ENCODE measurements at regions not wholly inside any gene's neighbourhood (a gene's known extent, or its start where the extent isn't known, plus 50 kb on each side); places are given as distances from the start of the nearest gene placed in this dataset.

GRCh38 chr1:219276049-219276738 is 102.5 kb downstream of the LYPLAL1 start:
- Histone ChIP-seq H3K56ac (replicated peaks; ENCODE audit: insufficient read length, low read depth, low read length) (no peak overlapping the region), H3K9ac (replicated peaks in 1 of 4; ENCODE audit: extremely low read depth in 1 of 4, low read depth in 3 of 4, low read length in 3 of 4) (no peak overlapping the region), H4K91ac (replicated peaks; ENCODE audit: insufficient read length, low read length) (no peak overlapping the region), H4K8ac (ENCODE audit: extremely low read depth, insufficient read depth, low read length) (no peak overlapping the region), H3K14ac (ENCODE audit: insufficient read length) (no peak overlapping the region), H2AFZ (ENCODE audit: low read length) (no peak overlapping the region), H3K23me2 (ENCODE audit: low read depth, low read length) (no peaks in the 10 kb centered on the region), H2BK12ac (ENCODE audit: low read depth, low read length) (no peak overlapping the region), H2AK5ac (ENCODE audit: low read depth, low read length) (no peak overlapping the region), H3K4me1 (replicated peaks in 1 of 4; ENCODE audit: control insufficient read depth in 3 of 4, insufficient read depth in 4 of 4, low read length in 3 of 4) (no peaks in the 10 kb centered on the region), H3K79me2 (ENCODE audit: control insufficient read depth in 1 of 2, insufficient read depth in 2 of 2, low read length in 2 of 2) (no peaks in the 10 kb centered on the region), H4K20me1 (replicated peaks in 1 of 2; ENCODE audit: control insufficient read depth in 1 of 2, insufficient read depth in 2 of 2, low read length in 2 of 2) (no peaks in the 10 kb centered on the region), H3K18ac (ENCODE audit: extremely low read depth, low read length) (no peak overlapping the region), H3K36me3 (ENCODE audit: control insufficient read depth in 2 of 4, insufficient read depth in 4 of 4, low read length in 3 of 4) (no peaks in the 10 kb centered on the region), H2BK5ac (ENCODE audit: low read depth, low read length) (no peak overlapping the region), H2BK15ac (ENCODE audit: low read length) (no peak overlapping the region), H2BK120ac (replicated peaks; ENCODE audit: low read depth, low read length) (no peak overlapping the region), H3K4ac (replicated peaks; ENCODE audit: insufficient read length, low read depth, low read length) (no peak overlapping the region), H3K27ac (ENCODE audit: low read depth, low read length) (no peak overlapping the region), H3K79me1 (ENCODE audit: low read depth, low read length) (no peaks in the 10 kb centered on the region), H3K23ac (ENCODE audit: insufficient read length) (no peak overlapping the region), H3K27me3 (replicated peaks in 1 of 4; ENCODE audit: control insufficient read depth in 3 of 4, extremely low read depth in 1 of 4, insufficient read depth in 3 of 4, low read length in 3 of 4) (no peaks in the 10 kb centered on the region), H2BK20ac (ENCODE audit: low read length) (no peak overlapping the region), H4K5ac (ENCODE audit: insufficient read length, low read depth, low read length) (no peak overlapping the region), H3K9me3 (ENCODE audit: insufficient read depth in 2 of 2, low read depth in 1 of 2, low read length in 1 of 2) (no peaks in the 10 kb centered on the region), H3K4me2 (ENCODE audit: insufficient read depth in 1 of 2, low read depth in 2 of 2, low read length in 2 of 2) (no peak overlapping the region), H3K4me3 (ENCODE audit: extremely low read depth in 1 of 4, insufficient read depth in 2 of 4, low read depth in 3 of 4, low read length in 4 of 4) (no peak overlapping the region)
- POLR2A ChIA-PET (ENCODE audit: partially characterized antibody): no interaction called here
- WGBS, 2 experiments (ENCODE audit: extremely low coverage in 1 of 2, insufficient coverage in 1 of 2, insufficient read length in 1 of 2, insufficient replicate concordance in 2 of 2, low coverage in 1 of 2, low lambda C conversion rate in 2 of 2, missing lambda C conversion rate in 1 of 2): 86% methylated on average over 5 of the region's 5 CpGs; no CpG with 5 or more reads in 1 of the 2 experiments
- DNase-seq (ENCODE audit: low read depth in 1 of 2, low spot score in 2 of 2) (no peak), FAIRE-seq (no peak)
- CTCF ChIA-PET (ENCODE audit: partially characterized antibody): interaction anchor here (0.6 to 1.3 kb wide), 2 partner anchors 23 to 40 kb away, joined by 3 read pairs; no protein-coding TSS in a partner anchor
- TF ChIP-seq JUN (IDR thresholded peaks at IDR 0.05; ENCODE audit: low read depth, low read length) (no peak), MAFK (IDR thresholded peaks at IDR 0.05; ENCODE audit: low read depth, low read length) (no peak), GABPA (IDR thresholded peaks at IDR 0.05; ENCODE audit: borderline replicate concordance, insufficient read depth, low read length) (no peak), KDM1A (IDR thresholded peaks at IDR 0.05; ENCODE audit: borderline replicate concordance, low read length) (no peak), CTCF (IDR thresholded peaks at IDR 0.05; ENCODE audit: control extremely low read depth in 1 of 3, insufficient read depth in 1 of 3, low read depth in 1 of 3, low read length in 3 of 3) (no peak), RAD21 (IDR thresholded peaks at IDR 0.05 in 1 of 2, conservative IDR thresholded peaks at IDR 0.05 in 1 of 2; ENCODE audit: low read depth in 2 of 2, low read length in 2 of 2) (no peak), CBX5 (IDR thresholded peaks at IDR 0.05; ENCODE audit: low read depth, low read length) (no peak), PHF8 (conservative IDR thresholded peaks at IDR 0.05; ENCODE audit: low read depth, low read length) (no peak), GTF2F1 (IDR thresholded peaks at IDR 0.05; ENCODE audit: borderline replicate concordance, low read depth, low read length) (no peak), ZNF274 (IDR thresholded peaks at IDR 0.05; ENCODE audit: borderline replicate concordance, extremely low read depth, low read length) (no peak), KDM5A (IDR thresholded peaks at IDR 0.05; ENCODE audit: low read length) (no peak)
